GM21367 (cell line): ENCODE measurements at regions not wholly inside any gene's neighbourhood (a gene's known extent, or its start where the extent isn't known, plus 50 kb on each side); places are given as distances from the start of the nearest gene placed in this dataset.

Experiments used
- ATAC-seq: cut with Tn5 transposase; IDR thresholded peaks from one replicate; pipeline ENCODE4 v1.9.1; 2021; ENCODE audit not compliant: unreplicated experiment

DNA sequence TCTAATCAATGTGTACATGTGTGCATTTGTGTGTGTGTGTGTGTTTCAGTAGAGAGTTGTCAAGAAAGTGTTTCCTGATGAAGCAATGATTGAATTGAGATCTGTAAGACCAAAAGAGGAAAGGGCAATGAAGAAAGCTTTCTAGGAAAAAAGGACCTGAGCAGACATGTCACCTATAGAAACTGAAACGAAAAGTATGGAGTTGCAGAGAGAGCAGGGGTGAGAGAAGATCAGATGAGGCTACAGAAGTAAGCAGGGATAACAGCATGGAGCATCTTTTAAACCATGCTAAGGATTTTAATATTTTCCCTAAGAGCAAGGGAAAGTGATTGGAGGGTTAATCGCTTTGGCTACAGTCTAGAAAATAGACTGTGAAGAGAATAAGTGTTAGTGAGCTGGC lies 1459.4 kb upstream of the TENM4 start:
- ATAC-seq: peak; percentile 65

DNA sequence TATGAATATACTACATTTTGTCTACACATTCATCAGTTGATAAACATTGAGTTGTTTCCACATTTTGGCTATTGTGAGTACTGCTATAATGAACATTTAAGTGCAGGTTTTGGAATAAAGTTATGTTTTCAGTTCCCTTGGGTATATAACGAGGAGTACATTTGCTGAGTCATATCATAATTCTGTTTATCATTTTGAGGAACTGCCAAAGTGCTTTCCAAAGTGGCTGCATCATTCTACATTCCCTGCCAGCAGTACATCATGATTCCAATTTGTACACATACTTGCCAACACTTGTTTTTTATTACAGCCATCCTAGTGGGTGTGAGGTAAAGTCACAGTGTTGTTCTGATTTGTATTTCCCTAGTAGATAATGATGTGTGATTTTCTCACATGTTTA lies 1458.6 kb upstream of the TENM4 start:
- ATAC-seq: no peak

- no peak for ATAC-seq
Observed at GRCh38 chr11:80898910-80899309, 1458.1 kb upstream of the TENM4 start.

DNA sequence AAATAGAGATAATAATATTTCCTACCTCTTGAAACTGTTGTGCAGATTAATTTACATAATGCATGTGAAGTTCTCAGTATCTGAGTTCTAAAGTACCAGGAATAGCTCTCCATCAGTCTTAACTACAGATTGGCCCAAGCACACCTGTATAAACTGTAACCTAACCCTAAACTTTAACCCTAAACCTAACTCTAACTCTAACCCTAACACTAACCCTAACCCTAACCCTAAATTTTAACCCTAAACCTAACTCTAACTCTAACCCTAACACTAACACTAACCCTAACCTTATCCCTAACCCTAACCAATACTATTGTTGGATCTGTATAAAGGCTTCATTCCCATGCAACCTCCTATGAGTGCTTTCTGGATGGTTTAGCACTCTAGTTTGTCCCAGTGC lies 1445.9 kb upstream of the TENM4 start:
- ATAC-seq: no peak

GRCh38 chr11:80873310-80873999 lies 1432.6 kb upstream of the TENM4 start:
- no peak for ATAC-seq

DNA sequence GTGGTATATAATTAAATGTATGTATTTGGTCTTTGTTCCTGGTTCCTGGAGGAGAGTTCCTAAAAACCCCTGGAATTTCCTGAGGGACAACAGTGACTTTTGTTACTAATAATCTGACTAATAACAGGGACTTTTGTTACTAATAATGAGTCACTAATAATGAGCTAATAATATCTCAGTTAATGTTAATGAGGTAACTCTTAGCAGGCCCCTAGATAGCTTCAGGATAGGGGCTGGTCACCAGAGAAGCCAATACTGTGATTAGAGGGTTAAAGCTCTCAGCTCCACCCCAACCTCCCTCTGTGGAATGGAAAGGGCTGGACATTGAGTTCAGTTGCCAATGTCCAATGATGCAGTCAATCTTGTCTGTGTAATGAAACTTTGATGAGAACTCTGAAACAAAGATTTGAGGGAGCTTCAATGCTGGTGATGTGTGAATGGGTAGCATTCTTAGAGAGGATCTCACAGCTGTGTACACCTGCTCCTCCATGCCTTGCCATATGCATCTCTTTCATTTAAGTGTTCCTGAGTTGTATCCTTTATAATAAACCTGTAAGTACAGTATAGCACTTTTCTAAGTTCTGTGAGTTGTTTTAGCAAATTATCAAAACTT lies 1431.4 kb upstream of the TENM4 start:
- no peak for ATAC-seq

GRCh38 chr11:80868831-80869230 lies 1428.0 kb upstream of the TENM4 start:
- no peak for ATAC-seq

GRCh38 chr11:80862011-80862410 lies 1421.2 kb upstream of the TENM4 start:
- no peak for ATAC-seq

DNA sequence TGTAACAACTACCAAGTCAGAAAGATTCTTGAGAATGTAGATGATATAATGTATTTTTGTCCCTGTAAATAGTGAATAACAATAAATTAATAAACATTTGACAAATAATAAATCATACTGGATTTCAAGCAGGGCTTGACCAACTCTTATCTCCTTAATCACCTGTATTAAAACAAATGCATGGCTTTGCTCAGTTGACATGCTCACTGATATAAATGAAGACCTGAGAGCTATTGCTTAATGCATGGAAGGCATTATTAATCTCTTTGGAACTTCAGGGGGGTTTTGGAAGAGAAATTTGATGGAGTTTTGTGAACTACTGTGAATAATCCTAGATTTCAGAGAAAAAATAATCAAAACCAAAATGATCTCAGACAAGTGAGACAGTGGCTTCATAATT lies 1420.4 kb upstream of the TENM4 start:
- ATAC-seq: no peak

- no peak for ATAC-seq
Observed at GRCh38 chr11:80860632-80861031, 1419.8 kb upstream of the TENM4 start.

DNA sequence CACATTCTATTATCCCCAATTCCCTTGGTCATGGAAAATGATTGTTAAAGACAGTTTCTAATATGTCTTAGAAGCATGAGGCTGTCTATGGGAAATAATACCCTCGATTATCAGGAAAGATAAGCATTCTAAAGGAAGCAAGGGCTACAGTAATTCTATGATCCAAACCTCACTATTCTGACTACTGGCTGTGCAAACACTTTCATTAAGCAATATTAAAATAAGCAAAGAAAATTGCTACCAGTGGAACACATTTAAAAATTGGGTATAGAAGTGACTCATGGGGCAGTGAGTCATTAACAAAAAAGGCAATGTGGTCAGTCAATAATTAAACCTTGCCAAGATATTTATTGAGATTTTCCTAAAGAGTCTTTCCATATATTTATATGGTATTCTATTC lies 1415.2 kb upstream of the TENM4 start:
- ATAC-seq: no peak

DNA sequence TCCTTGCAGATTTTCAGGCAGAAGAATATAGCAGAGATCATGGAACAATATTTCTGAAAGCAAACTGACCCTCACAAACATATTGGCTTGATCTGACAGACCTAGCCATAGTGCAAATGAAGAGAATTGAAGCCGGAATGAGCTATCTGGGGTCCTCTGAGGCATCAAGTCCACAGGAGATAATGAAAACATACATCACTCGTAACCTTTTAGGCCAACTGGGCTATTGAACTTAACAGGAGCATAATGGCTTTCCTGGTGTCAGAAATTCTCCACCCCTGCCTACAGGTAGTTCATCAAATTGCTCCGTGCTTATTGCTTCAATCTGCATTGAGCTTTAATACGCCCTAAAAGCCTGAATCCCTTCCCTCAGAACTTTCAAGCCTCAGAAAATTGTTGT lies 1414.6 kb upstream of the TENM4 start:
- no peak for ATAC-seq

DNA sequence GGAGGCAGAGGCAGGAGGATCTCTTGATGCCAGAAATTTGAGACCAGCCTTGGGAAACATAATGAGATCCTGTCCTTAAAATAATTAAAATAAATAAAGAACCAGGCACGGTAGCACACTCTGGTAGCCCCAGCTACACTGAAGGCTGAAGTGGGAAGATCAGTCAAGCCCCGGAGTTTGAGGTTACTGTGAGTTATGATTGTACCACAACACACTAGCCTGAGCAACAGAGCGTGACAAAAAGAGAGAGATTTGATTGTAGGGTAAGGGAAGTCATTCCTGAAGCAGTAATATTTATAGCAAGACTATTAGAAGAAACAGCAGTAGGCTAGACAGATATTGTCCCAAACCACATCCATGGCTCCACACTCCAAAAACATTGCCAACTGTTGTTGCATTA lies 1408.4 kb upstream of the TENM4 start:
- ATAC-seq: peak; percentile 34

DNA sequence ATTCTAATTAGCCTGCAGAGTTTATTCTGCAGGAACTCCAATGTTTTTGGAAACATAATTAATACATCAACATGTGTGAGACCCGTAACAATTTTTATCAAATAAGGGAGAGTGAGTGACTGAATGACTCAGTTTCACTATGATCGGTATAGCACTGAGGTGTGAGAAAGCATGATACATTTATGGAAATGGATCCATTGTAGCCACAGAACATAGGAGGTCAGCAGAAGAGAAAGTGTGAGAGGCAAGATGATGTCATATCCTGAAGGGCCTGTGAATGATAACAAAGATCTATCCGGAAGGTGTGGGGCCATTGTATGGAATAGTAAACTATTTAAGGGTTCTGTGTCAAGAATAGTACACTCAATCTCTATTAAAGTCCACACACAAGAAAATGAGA lies 1406.1 kb upstream of the TENM4 start:
- ATAC-seq: peak; percentile 93

- no peak for ATAC-seq
Observed at GRCh38 chr11:80846442-80846841, 1405.6 kb upstream of the TENM4 start.

- no peak for ATAC-seq
Observed at GRCh38 chr11:80844110-80844819, 1403.4 kb upstream of the TENM4 start.

- ATAC-seq: peak; percentile 40
Observed at GRCh38 chr11:80843266-80843974, 1402.6 kb upstream of the TENM4 start.

GRCh38 chr11:80842246-80842645 lies 1401.4 kb upstream of the TENM4 start:
- ATAC-seq: no peak

GRCh38 chr11:80841675-80842074 lies 1400.8 kb upstream of the TENM4 start:
- ATAC-seq: no peak

DNA sequence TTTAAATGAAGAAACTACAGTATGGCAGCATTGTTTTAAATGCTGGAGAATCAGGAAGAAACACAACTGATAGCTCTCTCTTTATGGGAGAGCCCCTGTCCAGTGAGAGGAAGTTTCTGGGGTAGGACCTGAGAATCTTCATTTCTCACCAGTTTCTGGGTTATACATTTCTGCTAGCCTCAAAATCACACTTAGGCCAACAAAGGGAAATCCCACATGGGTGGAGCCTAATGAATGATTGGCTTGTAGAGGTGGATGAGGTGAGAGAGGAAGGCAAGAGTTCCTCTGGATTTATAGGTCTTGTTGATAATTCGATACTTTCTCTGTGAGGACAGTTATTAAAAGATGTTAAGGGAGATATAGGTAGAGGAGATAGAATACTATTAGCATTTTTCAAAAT lies 1397.3 kb upstream of the TENM4 start:
- ATAC-seq: peak; percentile 77

GRCh38 chr11:80837051-80837450 lies 1396.2 kb upstream of the TENM4 start:
- no peak for ATAC-seq

- no peak for ATAC-seq
Observed at GRCh38 chr11:80831374-80831773, 1390.5 kb upstream of the TENM4 start.
